Tibial nerve (tissue), 4 donors: ENCODE measurements at regions not wholly inside any gene's neighbourhood (a gene's known extent, or its start where the extent isn't known, plus 50 kb on each side); places are given as distances from the start of the nearest gene placed in this dataset.

Source experiments
- CTCF ChIP-seq, 5 experiments: fragments of 200-600 bp in 3 of 5; fragments of 450-650 bp in 2 of 5; sonication (generic) in 3 of 5; IDR thresholded peaks; one replicate each; pipeline ENCODE4 v1.5.1; 2016 to 2019; ENCODE audit warnings: antibody characterized with exemption in 5 of 5, mild to moderate bottlenecking in 3 of 5, moderate library complexity in 2 of 5
- EP300 ChIP-seq, 2 donors: sonication (generic); formaldehyde crosslinking; IDR thresholded peaks; one replicate each; pipeline ENCODE4 v1.6.1; 2017; ENCODE audit warnings: antibody characterized with exemption in 2 of 2, mild to moderate bottlenecking in 1 of 2

GRCh38 chr20:21609981-21610380 is 95.5 kb upstream of the PAX1 start:
- TF ChIP-seq CTCF (IDR thresholded peaks at IDR 0.05) (no peak), EP300 (IDR thresholded peaks at IDR 0.05) (no peak)
